Panc1 (cell line): ENCODE measurements at regions not wholly inside any gene's neighbourhood (a gene's known extent, or its start where the extent isn't known, plus 50 kb on each side); places are given as distances from the start of the nearest gene placed in this dataset.

ENCODE experiments used
- ATAC-seq: fragments of 200-7000 bp; cut with Tn5 transposase; 2 replicates; pipeline ENCODE4 v1.9.1; 2020; ENCODE audit warnings: mild to moderate bottlenecking, moderate library complexity
- BruUV-seq: library from RNA; stranded (reverse); fragments of 400-500 nt; replicated peaks from 2 replicates; lab custom pipeline; 2021; lab: Mats Ljungman, UMichigan
- CTCF ChIA-PET: fragments of 300-600 bp; sonication (Branson Sonifier 250); formaldehyde crosslinking; loops from one replicate; lab custom pipeline; 2022; ENCODE audit warnings: antibody characterized with exemption; lab: Charles Lee
- POLR2A ChIA-PET: fragments of 300-600 bp; sonication (Branson Sonifier 250); formaldehyde crosslinking; loops from one replicate; lab custom pipeline; 2022; ENCODE audit warnings: antibody characterized with exemption; lab: Charles Lee
- DNase-seq: peaks from one replicate; pipeline ENCODE4 v3.0.0-alpha.2; 2010; ENCODE audit warnings: low read depth, low spot score
- H3K27ac ChIP-seq: 2 replicates; pipeline ENCODE4 v1.5.1; 2011; ENCODE audit warnings: mild to moderate bottlenecking, low read length, inconsistent platforms
- H3K27me3 ChIP-seq: fragments of 200-500 bp; sonication (Bioruptor generic); 2 replicates; pipeline ENCODE4 v1.6.0; 2014; ENCODE audit warnings: low read length, inconsistent platforms; ENCODE audit not compliant: control insufficient read depth, insufficient read depth
- H3K36me3 ChIP-seq: fragments of 200-500 bp; sonication (Bioruptor generic); 2 replicates; pipeline ENCODE4 v1.5.1; 2014; ENCODE audit warnings: inconsistent platforms, mild to moderate bottlenecking, low read length, moderate library complexity; ENCODE audit not compliant: control insufficient read depth, insufficient read depth
- H3K4me1 ChIP-seq: 2 replicates; pipeline ENCODE4 v1.5.1; 2011; ENCODE audit warnings: inconsistent platforms, mild to moderate bottlenecking, low read length, moderate library complexity; ENCODE audit not compliant: control insufficient read depth, insufficient read depth
- H3K4me3 ChIP-seq, 2 experiments: 2 replicates each; pipeline ENCODE4 v1.5.1; 2011 to 2012; ENCODE audit warnings: low read depth in 2 of 2, low read length in 2 of 2, mild to moderate bottlenecking in 2 of 2, inconsistent platforms in 1 of 2, moderate library complexity in 1 of 2
- H3K9me3 ChIP-seq: fragments of 200-500 bp; sonication (Bioruptor generic); 2 replicates; pipeline ENCODE4 v1.5.1; 2014; ENCODE audit warnings: low read depth, mild to moderate bottlenecking, inconsistent platforms, low read length, moderate library complexity; ENCODE audit not compliant: control insufficient read depth, insufficient read depth
- POLR2AphosphoS5 ChIP-seq: IDR thresholded peaks from 2 replicates; pipeline ENCODE4 v1.6.1; 2012; ENCODE audit warnings: mild to moderate bottlenecking, low read depth, low read length, moderate library complexity
- SIN3A ChIP-seq: IDR thresholded peaks from 2 replicates; pipeline ENCODE4 v1.6.1; 2012; ENCODE audit warnings: low read depth, mild to moderate bottlenecking, low read length, moderate library complexity, borderline replicate concordance; ENCODE audit not compliant: insufficient read depth
- TCF7L2 ChIP-seq: IDR thresholded peaks from 2 replicates; pipeline ENCODE4 v1.6.1; 2011; ENCODE audit warnings: mild to moderate bottlenecking, low read depth, low read length, inconsistent platforms
- in situ Hi-C: cut with HindIII; loops from 2 replicates; pipeline ENCODE4 v1.10.0; 2016; ENCODE audit warnings: low sequenced_read_pairs, low pct_unique_long_range_greater_than_20kb
- intact Hi-C: fragments of 100-400 bp; cut with micrococcal nuclease; formaldehyde crosslinking; loops from one replicate; pipeline ENCODE4 v1.10.0; 2022; ENCODE audit not compliant: unreplicated experiment
- TF ChIP-seq, protein P1 (sequence below), 2 experiments: IDR thresholded peaks; 2 replicates each; pipeline ENCODE4 v1.6.1; 2011 to 2012; ENCODE audit warnings: low read depth in 2 of 2, control low read depth in 1 of 2, low read length in 1 of 2, mild to moderate bottlenecking in 1 of 2, moderate library complexity in 1 of 2; ENCODE audit not compliant: insufficient read depth in 1 of 2
- TF ChIP-seq, protein P2 (sequence below): fragments of 450-650 bp; IDR thresholded peaks from 2 replicates; pipeline ENCODE4 v1.5.1; 2017; ENCODE audit warnings: mild to moderate bottlenecking

DNA sequence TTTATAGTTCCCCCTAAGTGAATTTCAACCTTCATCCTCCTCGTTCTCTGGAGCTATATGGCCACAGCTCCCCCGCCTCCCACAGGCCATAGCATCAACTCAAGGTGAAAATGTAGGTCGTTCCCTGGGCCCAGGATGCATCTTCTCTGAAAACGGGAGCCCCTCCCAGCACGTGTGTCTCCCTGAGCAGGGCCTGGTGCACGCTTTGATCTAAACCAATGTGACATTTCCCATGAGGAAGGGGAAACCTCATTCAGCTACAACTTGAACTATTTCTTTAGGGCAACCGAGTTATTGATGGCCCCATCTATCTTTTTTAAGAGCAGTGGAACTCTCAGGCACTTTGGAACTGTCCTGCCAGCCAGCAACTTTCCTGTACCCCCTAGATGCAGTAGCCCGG lies 57.8 kb upstream of the BACE2 start:
- no peak for ATAC-seq
- TF ChIP-seq, protein P1, sequence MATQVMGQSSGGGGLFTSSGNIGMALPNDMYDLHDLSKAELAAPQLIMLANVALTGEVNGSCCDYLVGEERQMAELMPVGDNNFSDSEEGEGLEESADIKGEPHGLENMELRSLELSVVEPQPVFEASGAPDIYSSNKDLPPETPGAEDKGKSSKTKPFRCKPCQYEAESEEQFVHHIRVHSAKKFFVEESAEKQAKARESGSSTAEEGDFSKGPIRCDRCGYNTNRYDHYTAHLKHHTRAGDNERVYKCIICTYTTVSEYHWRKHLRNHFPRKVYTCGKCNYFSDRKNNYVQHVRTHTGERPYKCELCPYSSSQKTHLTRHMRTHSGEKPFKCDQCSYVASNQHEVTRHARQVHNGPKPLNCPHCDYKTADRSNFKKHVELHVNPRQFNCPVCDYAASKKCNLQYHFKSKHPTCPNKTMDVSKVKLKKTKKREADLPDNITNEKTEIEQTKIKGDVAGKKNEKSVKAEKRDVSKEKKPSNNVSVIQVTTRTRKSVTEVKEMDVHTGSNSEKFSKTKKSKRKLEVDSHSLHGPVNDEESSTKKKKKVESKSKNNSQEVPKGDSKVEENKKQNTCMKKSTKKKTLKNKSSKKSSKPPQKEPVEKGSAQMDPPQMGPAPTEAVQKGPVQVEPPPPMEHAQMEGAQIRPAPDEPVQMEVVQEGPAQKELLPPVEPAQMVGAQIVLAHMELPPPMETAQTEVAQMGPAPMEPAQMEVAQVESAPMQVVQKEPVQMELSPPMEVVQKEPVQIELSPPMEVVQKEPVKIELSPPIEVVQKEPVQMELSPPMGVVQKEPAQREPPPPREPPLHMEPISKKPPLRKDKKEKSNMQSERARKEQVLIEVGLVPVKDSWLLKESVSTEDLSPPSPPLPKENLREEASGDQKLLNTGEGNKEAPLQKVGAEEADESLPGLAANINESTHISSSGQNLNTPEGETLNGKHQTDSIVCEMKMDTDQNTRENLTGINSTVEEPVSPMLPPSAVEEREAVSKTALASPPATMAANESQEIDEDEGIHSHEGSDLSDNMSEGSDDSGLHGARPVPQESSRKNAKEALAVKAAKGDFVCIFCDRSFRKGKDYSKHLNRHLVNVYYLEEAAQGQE (IDR thresholded peaks at IDR 0.05; ENCODE audit: insufficient read depth in 1 of 2, low read depth in 2 of 2, low read length in 1 of 2) = no peak
- no peak for TF ChIP-seq TCF7L2
- TF ChIP-seq, protein P2, sequence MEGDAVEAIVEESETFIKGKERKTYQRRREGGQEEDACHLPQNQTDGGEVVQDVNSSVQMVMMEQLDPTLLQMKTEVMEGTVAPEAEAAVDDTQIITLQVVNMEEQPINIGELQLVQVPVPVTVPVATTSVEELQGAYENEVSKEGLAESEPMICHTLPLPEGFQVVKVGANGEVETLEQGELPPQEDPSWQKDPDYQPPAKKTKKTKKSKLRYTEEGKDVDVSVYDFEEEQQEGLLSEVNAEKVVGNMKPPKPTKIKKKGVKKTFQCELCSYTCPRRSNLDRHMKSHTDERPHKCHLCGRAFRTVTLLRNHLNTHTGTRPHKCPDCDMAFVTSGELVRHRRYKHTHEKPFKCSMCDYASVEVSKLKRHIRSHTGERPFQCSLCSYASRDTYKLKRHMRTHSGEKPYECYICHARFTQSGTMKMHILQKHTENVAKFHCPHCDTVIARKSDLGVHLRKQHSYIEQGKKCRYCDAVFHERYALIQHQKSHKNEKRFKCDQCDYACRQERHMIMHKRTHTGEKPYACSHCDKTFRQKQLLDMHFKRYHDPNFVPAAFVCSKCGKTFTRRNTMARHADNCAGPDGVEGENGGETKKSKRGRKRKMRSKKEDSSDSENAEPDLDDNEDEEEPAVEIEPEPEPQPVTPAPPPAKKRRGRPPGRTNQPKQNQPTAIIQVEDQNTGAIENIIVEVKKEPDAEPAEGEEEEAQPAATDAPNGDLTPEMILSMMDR = no peak
- no peak for TF ChIP-seq POLR2AphosphoS5
- TF ChIP-seq SIN3A = no peak

DNA sequence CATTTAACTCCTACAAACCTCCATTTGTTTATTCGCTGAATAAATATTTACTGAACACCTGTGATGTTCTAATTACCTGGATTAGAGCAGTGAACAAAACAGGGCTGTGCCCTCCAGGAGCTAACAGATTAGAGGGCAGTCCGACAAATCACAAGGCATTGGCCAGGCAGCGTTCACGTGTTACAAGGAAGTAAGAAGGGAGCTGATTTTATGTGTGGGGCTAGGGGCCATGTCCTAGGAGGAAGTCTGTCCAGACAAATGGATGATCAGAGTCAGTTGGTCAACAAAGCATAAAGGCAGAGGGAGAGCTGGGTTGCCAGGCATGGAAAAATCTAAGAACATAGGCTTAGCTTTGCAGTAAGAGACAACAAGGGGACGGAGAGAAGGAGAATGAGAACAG lies 57.3 kb upstream of the BACE2 start:
- no peaks in the 10 kb centered on the region; the same call in 1 of the 2 replicates for H3K27me3 ChIP-seq
- no peak overlapping the region for H3K4me3 ChIP-seq
- in situ Hi-C loops = no loop called here
- DNase-seq = no peak
- POLR2A ChIA-PET = no interaction called here
- TF ChIP-seq, protein P2 = no peak
- TF ChIP-seq POLR2AphosphoS5 = no peak
- TF ChIP-seq, protein P1 (IDR thresholded peaks at IDR 0.05; ENCODE audit: insufficient read depth in 1 of 2, low read depth in 2 of 2, low read length in 1 of 2) = no peak
- no peak for TF ChIP-seq SIN3A
- TF ChIP-seq TCF7L2 = no peak
- H3K27ac ChIP-seq = no peak overlapping the region
- no peak for ATAC-seq
- H3K9me3 ChIP-seq = no peaks in the 10 kb centered on the region
- CTCF ChIA-PET = no interaction called here
- H3K4me1 ChIP-seq = no peaks in the 10 kb centered on the region
- intact Hi-C loops = no loop called here
- BruUV-seq = no TSS peak
- no peaks in the 10 kb centered on the region for H3K36me3 ChIP-seq

More for the DNA sequence above, 57.8 kb upstream of the BACE2 start:
- intact Hi-C loops (no loop called here), in situ Hi-C loops (no loop called here)
- DNase-seq = no peak
- no TSS peak for BruUV-seq
- ChIA-PET CTCF (no interaction called here), POLR2A (no interaction called here)
- Histone ChIP-seq H3K4me1 (no peaks in the 10 kb centered on the region), H3K4me3 (no peak overlapping the region), H3K27me3 (no peaks in the 10 kb centered on the region; the same call in none of the 2 replicates), H3K27ac (no peak overlapping the region), H3K9me3 (no peaks in the 10 kb centered on the region), H3K36me3 (no peaks in the 10 kb centered on the region)
